NCI-H2081 treated with DMSO at 0.1 percent for 48 hours (cell line): ENCODE measurements at regions not wholly inside any gene's neighbourhood (a gene's known extent, or its start where the extent isn't known, plus 50 kb on each side); places are given as distances from the start of the nearest gene placed in this dataset.
"Not testable (repeated sequence)": the region's sequence is repeated elsewhere in the genome, so short reads cannot be mapped to it uniquely, and the experiment has no call there.

Experiments
- DNase-seq: peaks from one replicate; lab custom pipeline; 2025; lab: John Stamatoyannopoulos, UW

DNA sequence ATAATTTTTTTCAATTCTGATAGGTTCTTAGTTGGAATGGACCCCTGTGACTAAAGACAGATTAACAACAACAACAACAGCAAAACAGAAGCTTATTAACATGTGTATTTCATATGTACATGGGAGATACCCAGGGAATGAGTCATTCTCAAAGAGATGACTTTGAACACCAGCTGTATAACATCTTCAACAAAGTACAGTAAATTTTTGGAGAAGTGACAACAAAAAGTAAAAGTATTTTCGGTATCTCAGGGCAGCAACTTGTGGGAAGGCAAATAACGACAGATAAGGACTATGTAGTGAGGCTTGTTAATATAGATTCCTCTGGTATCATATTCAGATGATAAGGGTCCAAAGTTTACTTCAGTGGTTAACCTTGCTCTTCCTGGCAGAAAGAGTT lies 573.4 kb upstream of the RAG2 start:
- no peak for DNase-seq

DNA sequence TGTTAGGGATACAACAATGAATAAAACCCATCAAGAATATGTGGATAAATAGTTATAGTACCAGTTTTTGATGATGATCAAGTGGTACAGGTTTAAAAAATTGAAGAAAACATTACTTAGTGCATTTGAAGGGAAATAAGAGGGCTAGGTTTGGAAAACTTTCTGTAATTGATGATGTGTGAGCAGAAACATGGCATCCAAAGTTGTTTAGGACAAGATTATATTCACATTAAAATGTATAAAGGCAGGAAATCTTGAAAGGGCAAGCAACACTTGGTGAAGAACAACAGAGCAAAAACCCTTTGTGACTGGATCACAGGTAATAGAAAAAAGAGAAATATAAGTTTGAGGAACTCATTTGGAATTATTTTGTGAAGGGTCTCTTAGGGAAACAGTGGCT lies 572.3 kb upstream of the RAG2 start:
- DNase-seq, result no peak

DNA sequence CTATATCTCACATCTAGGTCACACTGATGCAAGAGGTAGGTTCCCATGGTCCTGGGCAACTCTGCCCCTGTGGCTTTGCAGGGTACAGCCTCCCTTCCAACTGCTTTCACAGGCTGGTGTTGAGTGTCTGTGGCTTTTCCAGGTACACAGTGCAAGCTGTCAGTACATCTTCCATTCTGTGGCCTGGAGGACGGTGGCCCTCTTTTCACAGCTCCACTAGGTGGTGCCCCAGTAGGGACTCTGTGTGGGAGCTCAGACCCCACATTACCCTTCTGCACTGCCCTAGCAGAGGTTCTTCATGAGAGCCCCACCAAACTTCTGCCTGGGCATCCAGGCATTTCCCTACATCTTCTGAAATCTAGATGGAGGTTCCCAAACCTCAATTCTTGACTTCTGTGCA lies 547.4 kb upstream of the RAG2 start:
- DNase-seq, result not testable (repeated sequence)

DNA sequence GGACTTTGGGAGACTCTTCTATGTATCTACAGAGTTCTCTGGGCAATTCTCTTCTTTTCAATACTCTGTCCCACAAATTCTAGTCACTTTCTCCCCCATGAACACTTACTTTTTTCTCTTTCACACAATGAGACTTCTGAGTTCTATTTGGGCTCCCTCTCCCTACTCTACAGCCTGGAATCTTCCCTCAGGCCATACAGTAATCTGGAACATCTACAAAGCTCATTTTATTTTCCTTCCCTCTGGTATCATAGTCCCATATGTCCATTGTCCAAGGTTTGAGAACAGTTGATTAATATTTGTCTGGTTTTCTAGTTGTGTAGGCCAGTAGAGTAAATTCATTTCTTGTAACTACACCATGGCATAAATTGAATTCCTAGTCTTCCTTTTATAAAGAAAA lies 544.6 kb upstream of the RAG2 start:
- no peak for DNase-seq

DNA sequence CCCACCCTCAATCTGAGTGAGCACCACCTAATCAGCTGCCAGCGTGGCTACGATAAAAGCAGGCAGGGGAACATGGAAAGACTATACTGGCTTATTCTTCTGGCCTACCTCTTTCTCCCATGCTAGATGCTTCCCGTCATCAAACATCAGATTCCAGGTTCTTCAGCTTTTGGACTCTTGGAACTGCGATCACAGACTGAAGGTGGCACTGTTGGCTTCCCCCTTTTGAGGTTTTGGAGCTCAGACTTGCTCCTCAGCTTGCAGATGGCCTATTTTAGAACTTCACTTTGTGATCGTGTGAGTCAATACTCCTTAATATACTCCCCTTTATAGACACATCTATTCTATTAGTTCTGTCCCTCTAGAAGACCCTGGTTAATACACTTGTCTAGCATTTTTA lies 543.7 kb upstream of the RAG2 start:
- no peak for DNase-seq

DNA sequence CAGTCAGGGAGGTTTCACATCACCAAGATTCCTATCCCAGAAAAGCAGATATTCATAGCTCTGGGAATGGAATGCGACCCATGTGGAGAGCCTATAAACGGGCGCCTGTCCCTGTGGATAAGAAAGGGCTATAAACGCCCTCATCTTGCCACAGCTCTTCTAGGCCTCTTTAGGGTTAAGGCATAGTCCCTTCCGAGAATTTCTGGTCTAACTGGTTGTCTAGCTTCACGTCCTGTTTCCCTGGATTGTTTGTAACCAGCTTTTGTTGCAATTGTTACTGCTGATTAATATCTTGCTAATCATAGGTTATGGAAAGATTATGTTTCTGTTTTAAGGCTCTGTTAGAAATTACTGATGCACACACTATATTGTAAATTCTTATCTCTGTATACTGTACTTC lies 537.6 kb upstream of the RAG2 start:
- DNase-seq, result not testable (repeated sequence)

DNA sequence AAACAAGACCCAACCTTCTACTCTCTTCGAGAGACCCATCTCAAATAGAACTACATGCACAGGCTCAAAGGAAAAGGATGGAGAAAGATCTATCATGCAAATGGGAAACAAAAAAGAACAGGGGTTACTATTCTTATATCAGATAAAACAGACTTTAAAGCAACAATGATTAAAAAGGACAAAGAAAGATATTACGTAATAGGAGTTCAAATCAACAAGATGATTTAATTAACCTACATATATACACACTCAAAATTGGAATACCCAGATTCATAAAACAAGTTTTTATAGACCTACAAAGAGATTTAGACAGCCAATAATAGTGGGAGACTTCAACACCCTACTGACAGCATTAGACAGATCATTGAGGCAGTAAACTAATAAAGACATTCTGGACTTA lies 536.6 kb upstream of the RAG2 start:
- DNase-seq, result no peak

DNA sequence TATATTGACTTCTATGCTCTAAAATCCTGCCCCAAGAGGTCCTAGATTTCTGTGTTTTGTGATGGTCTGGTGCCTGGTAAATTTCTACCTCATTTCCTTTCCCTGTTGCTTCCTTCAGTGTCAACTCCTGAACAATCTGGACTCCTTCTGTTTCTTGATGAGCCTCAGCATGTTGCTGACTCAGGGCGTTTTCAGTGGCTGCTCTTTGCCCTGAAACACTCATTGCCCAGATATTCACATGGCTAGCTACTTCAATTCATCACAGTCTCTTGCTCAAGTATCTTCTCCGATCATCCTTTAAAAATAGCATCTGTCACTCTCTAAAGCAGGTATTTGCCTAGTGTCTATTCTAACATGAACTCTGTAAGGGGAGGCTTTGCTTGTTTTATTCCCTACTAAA lies 526.3 kb upstream of the RAG2 start:
- DNase-seq, result no peak

DNA sequence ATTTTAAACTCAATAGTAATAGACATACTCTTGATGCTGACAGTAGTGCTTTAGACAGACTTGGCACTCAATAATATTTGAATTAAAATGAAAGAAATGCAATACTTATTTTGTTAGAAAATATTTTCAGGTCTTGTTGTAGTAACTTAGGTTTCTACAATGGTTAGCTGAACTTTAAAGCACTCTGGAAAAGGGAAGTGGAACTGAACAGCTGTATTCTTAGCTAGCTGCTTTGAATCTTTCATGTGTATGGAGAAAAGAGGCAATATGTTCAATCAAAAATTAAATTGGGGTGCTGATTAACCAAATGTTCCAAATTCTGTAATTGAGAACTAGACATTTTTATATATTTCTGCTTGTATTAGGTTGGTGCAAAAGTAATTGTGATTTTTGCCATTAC lies 517.9 kb upstream of the RAG2 start:
- DNase-seq, result no peak

DNA sequence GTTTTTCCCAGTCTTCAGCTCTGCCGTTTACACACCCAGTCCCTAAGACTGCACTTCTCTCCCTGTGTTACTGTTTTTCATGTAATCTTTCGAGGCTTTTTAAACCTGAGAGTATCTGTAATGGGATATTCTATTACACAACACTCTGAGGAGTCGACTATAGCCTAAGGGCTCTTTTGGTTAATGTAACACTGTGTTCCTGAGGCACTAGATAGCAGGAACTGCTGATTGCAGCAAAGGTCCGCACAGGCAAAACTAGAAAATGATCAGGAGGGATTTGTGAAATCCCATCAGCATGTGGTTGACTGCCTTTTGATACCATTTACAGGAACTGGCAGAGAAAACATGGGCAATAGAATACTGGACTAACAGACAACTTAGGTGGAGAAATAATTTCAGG lies 512.3 kb upstream of the RAG2 start:
- no peak for DNase-seq

DNA sequence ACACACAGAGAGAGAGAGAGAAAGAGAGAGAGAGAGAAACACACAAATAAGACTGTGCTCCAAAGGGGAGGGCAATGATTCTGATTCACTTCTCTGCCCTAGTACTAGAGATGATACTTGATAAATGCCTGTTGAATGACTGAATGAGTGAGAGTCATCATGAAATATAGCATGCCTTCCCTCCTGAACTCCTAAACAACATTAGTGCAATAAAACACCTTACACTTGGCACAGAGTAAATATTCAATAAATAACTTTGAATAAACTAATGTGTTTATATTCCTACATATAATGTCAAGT lies 511.2 kb upstream of the RAG2 start:
- DNase-seq, result no peak

DNA sequence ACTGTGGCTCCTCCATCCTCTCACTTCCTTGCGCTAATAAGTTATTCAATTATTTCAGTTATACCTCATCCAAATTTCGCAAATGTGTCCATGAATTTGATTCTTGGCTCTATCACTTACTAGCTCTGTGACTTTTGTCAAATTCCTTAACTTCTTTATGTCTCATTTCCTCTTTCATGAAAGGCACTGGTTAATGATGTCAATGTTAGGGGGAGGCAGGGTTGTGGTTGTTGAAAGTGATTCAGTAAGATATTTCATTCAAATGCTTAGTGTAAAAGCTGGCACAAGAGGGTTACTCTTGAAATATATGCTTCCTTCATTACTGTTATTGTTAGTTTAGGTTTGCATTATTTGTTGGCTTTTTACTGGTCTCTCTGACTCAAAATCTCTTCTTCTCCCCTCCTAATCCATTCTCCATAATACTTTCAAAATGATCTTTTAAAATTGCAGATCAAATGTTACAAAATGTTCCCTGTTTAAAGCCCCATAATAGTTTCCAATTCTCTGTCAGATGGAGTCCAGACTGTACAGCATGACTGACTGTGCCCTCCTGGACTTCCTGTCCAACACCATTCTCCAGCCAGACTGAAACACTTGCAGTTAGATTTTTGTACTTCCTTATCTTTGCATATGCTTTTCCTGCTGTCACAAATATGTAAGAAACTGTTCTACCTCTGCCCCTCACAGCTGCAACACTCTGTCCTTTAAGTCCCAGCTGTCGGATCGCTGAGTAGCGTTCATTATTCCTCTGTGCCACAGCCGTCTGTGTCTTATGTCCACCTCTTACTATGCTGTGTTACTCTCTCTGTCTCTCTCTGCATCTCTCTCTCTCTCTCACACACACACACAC lies 510.6 kb upstream of the RAG2 start:
- DNase-seq, result no peak

DNA sequence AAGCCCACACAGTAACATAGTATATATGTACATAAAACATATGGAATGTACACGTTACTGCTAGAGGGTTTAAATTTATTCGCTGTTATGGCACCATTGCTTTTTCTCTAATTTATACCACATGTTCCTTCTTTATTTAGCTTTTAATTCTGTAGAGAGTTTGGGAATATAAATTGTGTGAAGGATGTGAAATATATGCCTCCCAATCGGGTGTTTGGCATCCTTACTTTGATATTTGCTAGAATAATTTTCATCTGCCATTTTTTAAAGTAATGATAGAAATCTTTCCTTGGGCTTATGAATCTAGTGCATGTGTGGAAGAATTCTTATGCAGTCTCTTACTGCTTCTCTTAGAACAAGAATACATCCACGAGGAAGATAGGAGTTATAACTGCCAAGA lies 509.8 kb upstream of the RAG2 start:
- DNase-seq, result no peak

DNA sequence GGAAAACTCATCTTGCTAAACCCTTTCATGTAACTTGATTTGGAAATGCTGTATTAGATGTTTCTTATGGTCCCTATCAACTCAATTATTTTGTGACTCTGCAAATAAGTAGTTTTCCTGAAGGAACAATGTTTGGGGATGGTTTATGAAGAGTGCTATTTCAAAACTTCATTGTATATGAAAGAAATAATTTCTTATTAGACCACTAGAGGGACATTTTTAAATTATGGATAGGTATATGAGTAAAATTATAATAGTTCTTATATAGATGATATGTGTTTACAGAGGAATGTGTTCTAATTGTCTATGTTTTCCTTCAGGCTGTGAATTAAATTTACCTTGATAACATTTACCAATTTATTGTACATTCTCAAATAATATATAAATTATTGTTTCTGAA lies 509.4 kb upstream of the RAG2 start:
- no peak for DNase-seq

DNA sequence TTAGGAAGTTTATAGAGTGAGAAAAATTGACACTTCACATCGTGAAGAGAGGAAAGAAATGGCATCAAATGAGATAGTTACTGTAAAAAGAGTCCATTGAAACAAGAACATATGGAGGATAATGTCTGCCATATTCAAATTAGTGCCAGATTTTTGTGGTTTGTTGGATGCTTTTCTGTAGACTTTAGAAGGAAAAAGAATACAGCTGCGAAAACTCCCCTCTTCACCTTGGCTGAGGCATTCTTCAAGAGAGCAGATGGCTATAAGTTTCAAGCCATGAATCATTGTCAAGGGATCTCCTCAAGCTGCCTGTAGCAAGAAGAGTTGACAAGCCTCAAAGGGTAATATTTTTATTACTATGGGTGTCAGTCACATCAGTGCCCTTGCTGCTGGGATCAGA lies 507.4 kb upstream of the RAG2 start:
- no peak for DNase-seq

DNA sequence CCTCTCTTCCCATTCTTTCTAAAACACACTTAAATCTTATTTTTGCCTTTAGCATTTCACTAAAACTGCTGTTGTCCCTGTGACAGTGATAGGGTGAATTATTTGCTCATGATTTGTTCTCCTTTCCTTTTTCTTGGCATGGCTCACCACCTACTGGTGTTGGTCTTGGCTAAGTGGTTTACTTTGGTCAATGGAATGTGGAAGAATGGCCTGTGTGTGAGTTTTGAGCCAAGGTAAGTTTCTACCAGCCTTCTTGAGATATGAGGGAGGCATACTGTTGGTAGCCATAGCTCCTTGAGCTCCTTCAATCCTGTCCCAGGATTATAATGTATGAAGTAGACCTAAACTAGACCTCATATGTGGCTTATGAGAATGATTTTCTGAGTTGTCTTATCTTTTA lies 506.3 kb upstream of the RAG2 start:
- no peak for DNase-seq

DNA sequence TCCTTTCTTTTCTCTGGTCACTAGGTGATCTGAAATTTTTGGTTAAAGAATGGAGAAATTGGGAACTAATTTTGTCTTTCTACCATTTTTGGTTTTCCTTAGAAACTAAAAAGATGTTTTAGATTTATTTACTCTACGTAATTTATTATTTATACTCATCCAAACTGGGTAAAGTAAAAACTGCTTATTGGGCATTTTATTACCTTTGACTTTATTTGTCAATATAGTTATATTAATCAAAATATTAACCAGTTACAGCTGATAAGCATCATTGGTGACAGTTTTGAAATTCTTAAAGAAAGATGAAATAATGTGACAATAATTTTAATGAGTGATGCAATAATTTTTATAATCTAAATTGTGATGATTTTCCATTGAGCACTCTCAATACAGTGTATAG lies 502.0 kb upstream of the RAG2 start:
- no peak for DNase-seq

DNA sequence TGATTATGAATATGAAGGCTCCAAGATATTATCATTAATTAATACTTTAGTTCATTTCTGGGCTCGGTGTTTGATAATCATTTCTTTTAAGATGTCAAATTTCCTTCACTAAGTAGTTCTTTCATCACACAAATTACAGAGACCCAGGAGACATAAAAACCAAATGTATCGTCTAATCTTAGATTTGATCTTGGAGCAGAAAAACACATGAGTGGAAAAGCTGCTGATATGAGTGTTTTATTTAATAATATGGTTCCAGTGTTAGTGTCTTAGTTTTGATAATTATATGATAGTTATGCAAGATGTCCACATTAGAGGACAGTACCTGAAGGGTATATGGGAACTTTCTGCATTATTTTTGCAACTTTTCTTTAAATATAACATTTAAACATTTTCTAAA lies 494.5 kb upstream of the RAG2 start:
- DNase-seq, result no peak

DNA sequence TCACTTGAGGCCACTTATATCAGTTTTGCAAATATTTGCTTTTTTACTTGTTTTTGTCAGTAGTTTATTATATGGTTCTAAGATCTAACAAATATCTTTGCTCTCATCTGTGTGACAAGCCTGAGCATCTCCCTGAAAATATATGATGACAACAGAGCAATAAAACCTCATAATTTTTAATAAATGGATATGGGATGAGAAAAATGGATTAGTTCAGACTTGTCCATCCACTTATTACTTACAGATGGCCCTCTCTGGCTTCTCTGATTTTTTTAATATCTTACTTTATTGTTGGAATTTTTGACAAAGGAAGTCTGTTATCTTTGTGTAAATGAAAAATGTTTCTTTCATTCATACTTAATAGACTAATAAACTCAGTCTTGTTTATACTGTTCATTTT lies 491.4 kb upstream of the RAG2 start:
- no peak for DNase-seq

DNA sequence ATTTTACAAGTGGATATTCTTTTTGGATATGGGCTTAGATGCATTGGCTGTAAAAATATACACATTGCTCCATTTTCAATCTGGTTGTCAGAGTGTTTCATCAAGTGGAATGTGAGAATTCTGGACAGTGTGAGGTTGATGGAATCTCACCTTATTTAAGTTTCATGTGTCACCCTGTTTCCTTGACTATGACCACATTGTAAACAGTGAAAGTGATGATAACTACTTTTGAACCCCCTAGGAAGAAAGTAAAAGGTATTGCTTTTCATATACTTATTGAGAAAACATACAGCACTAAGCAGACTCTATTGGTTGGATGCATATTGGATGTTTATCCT lies 490.5 kb upstream of the RAG2 start:
- DNase-seq, result no peak

DNA sequence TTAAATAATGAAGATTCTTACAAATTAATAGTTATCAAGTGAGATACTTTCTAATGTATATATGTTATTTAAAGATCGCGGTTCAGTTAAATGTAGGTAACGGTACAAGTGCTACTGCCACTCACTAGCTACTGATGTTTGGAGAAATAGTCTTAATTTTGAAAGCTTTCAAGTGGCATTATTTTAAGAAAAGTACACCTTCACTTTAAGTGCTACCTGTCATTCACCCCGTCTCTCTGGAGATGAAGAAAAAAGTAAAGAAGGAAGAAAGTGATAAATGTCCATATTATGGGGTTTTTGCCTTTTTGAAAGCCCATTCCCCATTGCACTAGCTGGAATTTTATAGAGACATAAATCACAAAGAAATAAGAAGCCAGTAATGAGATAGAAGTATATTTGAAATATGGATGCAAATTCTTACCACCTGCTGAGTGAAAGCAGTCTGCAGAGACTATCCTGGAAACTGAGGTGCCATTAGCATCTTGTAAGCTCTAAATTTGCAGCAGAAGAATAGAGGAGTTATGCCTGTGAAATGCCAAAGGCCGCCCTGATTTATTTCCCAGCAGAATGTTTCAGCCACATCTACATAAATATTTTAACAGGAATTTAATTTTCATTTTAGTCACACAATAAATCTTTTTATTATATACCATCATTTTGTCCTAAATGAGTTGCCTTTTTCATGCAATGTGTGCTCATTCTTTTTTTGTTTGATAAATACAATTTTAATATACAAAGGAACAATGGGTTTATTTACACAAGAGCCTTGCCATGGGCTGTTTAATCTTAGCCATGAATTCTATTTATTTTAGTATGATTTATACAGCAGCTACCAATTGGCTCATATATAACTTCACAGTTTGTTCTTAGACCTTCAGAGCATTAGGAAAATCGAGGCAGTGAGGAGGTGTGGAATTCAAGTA lies 489.9 kb upstream of the RAG2 start:
- no peak for DNase-seq

DNA sequence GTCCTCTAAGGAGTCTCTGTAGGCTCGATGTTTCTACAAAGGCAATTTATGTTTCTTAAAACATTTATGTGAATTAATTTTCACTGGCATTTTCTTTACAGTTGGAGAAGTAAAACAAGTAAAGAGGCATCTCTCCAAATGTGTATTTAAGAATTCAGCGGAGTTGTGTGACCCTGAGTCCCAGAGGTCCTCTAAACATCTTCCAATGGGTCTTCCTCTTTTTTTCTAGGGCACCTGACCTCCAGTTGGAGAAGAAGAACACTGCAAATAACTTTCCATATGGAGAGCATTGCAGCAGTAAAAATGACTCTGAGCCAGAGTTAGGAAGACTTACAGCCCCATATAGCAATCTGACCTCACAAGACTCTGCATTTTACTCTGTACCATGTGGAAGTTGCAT lies 480.5 kb upstream of the RAG2 start:
- DNase-seq, result no peak

DNA sequence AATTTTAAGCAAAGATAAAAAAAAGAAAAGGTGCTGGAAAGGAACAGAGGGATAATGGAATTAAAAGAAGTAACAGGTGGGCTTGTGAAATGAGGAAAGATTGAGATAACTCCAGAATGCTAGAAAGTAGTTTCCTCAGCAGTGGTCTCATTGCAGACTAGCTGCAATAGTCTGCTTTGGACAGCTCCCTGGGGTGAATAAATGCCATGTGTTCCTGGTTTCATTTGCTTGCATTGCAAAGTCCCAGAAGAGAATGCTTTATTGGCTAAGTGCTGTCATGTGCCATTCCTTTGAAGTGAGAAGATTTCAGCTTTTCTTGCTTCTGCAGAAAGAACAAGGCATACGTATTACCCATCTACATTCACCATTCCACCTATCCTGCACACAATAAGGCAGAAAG lies 478.8 kb upstream of the RAG2 start:
- DNase-seq, result no peak

DNA sequence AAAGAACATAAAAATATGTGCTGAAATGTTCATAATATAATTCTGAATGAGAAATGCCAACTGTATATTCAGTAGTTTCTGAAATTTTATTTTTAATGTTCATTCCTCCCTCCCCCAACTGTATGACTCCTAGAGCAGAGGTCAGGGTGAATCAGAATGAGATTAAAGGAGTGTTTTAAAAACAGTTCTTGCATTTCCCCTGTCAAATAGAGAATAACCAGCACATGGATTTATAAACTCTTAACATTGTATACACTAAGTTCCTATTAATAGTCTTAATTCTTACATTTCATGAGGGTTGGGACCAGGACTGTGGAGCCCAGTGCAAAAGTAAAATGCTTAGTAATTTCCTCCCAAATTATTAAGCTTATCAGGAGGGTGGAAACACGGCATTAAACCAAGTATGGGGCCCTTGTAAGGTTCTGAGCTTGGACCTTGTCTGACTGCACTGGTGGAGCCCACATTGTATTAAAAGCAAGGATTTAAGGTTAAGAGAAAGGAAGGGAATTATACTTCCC lies 474.6 kb upstream of the RAG2 start:
- DNase-seq, result no peak
